BE2C (cell line): ENCODE measurements at regions not wholly inside any gene's neighbourhood (a gene's known extent, or its start where the extent isn't known, plus 50 kb on each side); places are given as distances from the start of the nearest gene placed in this dataset.

Experiments used
- DNase-seq: peaks from one replicate; pipeline ENCODE4 v3.0.0-alpha.2; 2020
- H3K27me3 ChIP-seq: fragments of 250-450 bp; sonication (Bioruptor Pico); 2 replicates; pipeline ENCODE4 v1.5.1; 2020; ENCODE audit warnings: mild to moderate bottlenecking
- H3K36me3 ChIP-seq: fragments of 250-450 bp; sonication (Bioruptor Pico); 2 replicates; pipeline ENCODE4 v1.5.1; 2020; ENCODE audit warnings: mild to moderate bottlenecking
- H3K4me1 ChIP-seq: fragments of 250-450 bp; sonication (Bioruptor Pico); 2 replicates; pipeline ENCODE4 v1.5.1; 2020
- H3K4me3 ChIP-seq: 2 replicates; pipeline ENCODE4 v1.5.1; 2011; ENCODE audit warnings: low read depth, low read length
- H3K9me3 ChIP-seq: fragments of 250-450 bp; sonication (Bioruptor Pico); 2 replicates; pipeline ENCODE4 v1.5.1; 2020
- TF ChIP-seq, protein P1 (sequence below): IDR thresholded peaks from 2 replicates; pipeline ENCODE4 v1.5.1; 2012; ENCODE audit warnings: mild to moderate bottlenecking, low read depth, low read length

DNA sequence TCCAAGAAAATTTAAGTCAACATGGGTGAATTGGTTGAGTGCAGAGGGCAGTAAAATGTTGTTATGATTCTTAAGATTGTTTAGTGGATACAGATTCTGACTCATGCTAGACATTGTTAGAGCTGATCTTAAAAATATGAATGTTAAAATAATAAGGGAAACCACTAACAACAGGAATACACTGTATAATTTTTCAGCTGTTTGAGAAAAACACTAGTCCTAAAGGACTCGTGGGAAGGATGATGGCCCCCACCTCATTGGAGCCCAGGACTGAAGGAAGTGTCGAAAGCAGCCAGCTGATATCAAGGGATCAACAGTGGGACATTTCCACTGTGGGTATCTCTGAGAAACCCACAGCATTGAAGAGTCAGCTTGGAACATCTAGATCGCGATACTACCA lies 82.9 kb upstream of the SCAF11 start:
- TF ChIP-seq, protein P1, sequence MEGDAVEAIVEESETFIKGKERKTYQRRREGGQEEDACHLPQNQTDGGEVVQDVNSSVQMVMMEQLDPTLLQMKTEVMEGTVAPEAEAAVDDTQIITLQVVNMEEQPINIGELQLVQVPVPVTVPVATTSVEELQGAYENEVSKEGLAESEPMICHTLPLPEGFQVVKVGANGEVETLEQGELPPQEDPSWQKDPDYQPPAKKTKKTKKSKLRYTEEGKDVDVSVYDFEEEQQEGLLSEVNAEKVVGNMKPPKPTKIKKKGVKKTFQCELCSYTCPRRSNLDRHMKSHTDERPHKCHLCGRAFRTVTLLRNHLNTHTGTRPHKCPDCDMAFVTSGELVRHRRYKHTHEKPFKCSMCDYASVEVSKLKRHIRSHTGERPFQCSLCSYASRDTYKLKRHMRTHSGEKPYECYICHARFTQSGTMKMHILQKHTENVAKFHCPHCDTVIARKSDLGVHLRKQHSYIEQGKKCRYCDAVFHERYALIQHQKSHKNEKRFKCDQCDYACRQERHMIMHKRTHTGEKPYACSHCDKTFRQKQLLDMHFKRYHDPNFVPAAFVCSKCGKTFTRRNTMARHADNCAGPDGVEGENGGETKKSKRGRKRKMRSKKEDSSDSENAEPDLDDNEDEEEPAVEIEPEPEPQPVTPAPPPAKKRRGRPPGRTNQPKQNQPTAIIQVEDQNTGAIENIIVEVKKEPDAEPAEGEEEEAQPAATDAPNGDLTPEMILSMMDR = no peak

DNA sequence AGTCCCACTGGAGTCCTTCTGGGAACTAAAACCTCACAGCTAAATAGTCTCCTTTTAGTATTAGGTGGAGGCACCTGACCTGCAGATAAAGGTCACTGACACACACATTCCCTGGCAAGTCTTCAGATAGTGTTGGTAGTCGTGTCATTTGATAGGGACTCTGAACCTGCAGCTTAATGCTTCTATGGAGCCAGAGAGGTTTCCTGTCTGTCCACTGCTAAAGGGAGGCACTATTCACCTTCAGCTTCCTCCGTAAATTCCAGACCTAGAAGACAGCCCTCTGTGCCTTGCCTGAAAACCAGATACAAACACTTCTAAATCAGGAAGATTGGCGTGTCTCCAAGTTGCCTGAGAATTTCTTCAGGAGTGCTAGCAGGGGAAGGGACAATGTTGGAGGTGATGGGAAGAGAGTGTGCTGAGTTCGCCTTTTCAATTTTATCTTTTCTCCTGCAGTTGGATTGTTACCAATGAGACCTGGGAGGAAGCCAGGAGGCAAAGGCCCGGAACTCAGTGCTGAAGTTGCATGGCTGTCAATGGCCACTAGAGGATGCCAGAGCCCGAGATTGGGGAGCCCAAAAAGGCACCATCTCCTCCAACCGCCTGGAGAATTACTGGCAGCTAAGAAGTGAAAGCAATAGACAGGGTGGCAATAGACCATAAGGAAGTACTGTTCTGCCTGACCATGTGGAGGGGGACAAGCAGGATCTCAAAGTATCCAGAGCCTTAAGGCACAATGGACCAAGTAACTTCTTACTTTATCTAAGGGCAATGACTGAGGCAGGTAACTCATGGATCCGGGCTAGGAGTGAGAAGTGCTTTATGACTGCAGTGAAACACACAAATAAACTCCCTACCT lies 81.6 kb upstream of the SCAF11 start:
- Histone ChIP-seq H3K27me3 (peaks cover 4% of the 10 kb centered on the region), H3K4me1 (no peaks in the 10 kb centered on the region), H3K36me3 (no peaks in the 10 kb centered on the region), H3K9me3 (no peaks in the 10 kb centered on the region), H3K4me3 (no peak overlapping the region)
- DNase-seq = peak; percentile 67
- TF ChIP-seq, protein P1 = peak; percentile 100

More for the DNA sequence above, 82.9 kb upstream of the SCAF11 start:
- H3K27me3 ChIP-seq = peaks cover 4% of the 10 kb centered on the region
- no peak overlapping the region for H3K4me3 ChIP-seq
- no peak for DNase-seq
- H3K4me1 ChIP-seq = no peaks in the 10 kb centered on the region
- no peaks in the 10 kb centered on the region for H3K36me3 ChIP-seq
- no peaks in the 10 kb centered on the region for H3K9me3 ChIP-seq

DNA sequence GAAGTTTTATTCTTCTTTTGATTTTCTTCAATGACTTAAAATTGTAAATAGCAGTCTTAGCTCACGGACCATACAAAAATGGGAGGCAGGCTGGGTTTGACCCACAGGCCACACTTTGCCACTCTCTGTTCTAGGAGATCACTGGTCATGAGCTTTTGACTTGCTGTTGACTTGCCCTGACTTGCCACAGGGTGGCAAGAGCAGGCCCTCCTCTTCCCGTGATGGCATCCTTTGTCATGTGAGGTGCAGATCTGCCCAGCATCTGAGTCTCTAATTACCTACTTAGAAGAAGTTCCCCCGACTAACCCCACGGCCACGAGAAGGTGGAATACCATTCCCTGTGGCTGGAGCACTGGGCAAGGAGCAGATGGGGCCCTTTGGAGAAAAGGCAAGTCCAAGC lies 81.0 kb upstream of the SCAF11 start:
- Histone ChIP-seq H3K36me3 (no peaks in the 10 kb centered on the region), H3K4me3 (no peak overlapping the region), H3K4me1 (no peaks in the 10 kb centered on the region), H3K9me3 (no peaks in the 10 kb centered on the region), H3K27me3 (peaks cover 4% of the 10 kb centered on the region)
- TF ChIP-seq, protein P1 = no peak
- DNase-seq = no peak

DNA sequence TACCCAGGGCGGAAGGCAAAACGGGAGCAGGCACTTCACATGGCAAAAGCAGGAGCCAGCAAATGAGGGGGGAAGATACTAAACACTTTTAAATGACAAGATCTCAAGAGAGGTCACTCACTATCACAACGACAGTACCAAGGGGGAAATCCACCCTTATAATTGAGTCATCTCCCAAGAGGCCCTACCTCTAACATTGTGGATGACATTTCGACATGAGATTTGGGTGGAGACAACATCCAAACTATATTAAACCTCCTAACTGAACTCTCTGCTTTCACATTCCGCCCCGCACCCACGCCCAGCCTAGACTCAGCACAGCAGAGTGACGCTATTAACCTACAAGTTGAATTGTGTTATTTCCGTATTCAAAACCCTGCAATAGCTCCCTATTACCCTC lies 76.7 kb upstream of the SCAF11 start:
- Histone ChIP-seq H3K4me3 (no peak overlapping the region; the same call in 1 of the 2 replicates), H3K4me1 (no peaks in the 10 kb centered on the region), H3K27me3 (no peaks in the 10 kb centered on the region; the same call in 1 of the 2 replicates), H3K9me3 (no peaks in the 10 kb centered on the region), H3K36me3 (no peaks in the 10 kb centered on the region)
- TF ChIP-seq, protein P1 = no peak
- no peak for DNase-seq

DNA sequence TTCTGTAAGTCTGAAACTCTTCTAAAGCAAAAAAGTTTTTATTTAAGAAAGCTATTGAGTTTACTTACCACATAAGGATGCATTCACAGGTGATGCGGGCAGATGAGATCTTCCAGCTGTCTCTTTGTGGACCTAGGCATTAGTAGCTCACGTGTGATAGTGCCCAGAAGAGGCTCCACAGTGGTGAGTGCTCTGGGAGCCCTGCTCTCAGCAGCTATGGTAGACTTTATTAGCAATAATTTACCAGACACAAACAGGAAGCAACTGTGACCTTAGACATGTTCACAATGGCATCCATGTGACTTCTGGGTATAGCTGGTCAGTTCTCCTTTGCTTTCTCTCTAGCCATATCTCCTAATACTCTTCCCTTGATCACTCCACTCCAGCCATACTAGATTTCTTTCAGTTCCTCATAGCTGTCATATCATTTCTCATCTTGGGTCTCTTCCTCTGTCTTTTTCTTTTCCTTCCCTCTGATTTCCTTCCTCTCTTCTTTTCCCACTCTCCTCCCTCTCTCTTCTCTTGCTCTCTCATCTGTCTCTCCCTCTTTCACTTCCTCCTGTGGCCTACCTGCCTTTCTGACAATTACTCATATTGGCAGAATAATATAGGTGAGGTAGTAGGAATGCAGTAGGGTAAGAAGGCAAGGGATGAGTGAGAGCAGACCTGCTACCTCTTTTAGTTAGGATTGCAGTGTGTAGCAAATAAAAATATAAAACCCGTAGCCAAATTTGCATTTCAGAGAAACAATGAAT lies 75.2 kb upstream of the SCAF11 start:
- H3K9me3 ChIP-seq = no peaks in the 10 kb centered on the region
- no peak overlapping the region for H3K4me3 ChIP-seq
- no peaks in the 10 kb centered on the region for H3K36me3 ChIP-seq
- H3K27me3 ChIP-seq = no peaks in the 10 kb centered on the region; the same call in 1 of the 2 replicates
- H3K4me1 ChIP-seq = no peaks in the 10 kb centered on the region
- TF ChIP-seq, protein P1 = no peak
- DNase-seq = no peak
